ENCODE measurements at regions not wholly inside any gene's neighbourhood (a gene's known extent, or its start where the extent isn't known, plus 50 kb on each side); places are given as distances from the start of the nearest gene placed in this dataset.

- peaks cover 3% of the 10 kb centered on the region for H3K9me3 Mint-ChIP-seq (ENCODE audit: low read depth, unreplicated experiment)
- H3K4me3 Mint-ChIP-seq (ENCODE audit: low read depth, unreplicated experiment), result no peak overlapping the region
- intact Hi-C loops (cut with micrococcal nuclease; ENCODE audit: unreplicated experiment), result no loop called here
- H3K4me1 Mint-ChIP-seq (ENCODE audit: low read depth, unreplicated experiment), result no peaks in the 10 kb centered on the region
- no peaks in the 10 kb centered on the region for H3K36me3 Mint-ChIP-seq (ENCODE audit: insufficient read depth, unreplicated experiment)
- CTCF ChIA-PET, result interaction anchor here (0.7 kb wide), 1 partner anchor 437 kb away, joined by 3 read pairs; no protein-coding TSS in a partner anchor
- no peak for DNase-seq
- TF ChIP-seq CTCF (IDR thresholded peaks at IDR 0.05; ENCODE audit: unreplicated experiment), result no peak
- H3K27me3 Mint-ChIP-seq (ENCODE audit: unreplicated experiment), result peaks cover 63% of the 10 kb centered on the region
- H3K27ac Mint-ChIP-seq (ENCODE audit: unreplicated experiment), result no peak overlapping the region
- BruUV-seq (replicated peaks), result no TSS peak
Observed at GRCh38 chr9:99567436-99567835, 254.2 kb upstream of the NR4A3 start.

GRCh38 chr9:99569840-99570239 is 251.8 kb upstream of the NR4A3 start:
- DNase-seq, result no peak
- Mint-ChIP-seq H3K27me3 (ENCODE audit: unreplicated experiment) (peaks cover 85% of the 10 kb centered on the region), H3K4me1 (ENCODE audit: low read depth, unreplicated experiment) (no peaks in the 10 kb centered on the region), H3K27ac (ENCODE audit: unreplicated experiment) (no peak overlapping the region), H3K4me3 (ENCODE audit: low read depth, unreplicated experiment) (no peak overlapping the region), H3K36me3 (ENCODE audit: insufficient read depth, unreplicated experiment) (no peaks in the 10 kb centered on the region), H3K9me3 (ENCODE audit: low read depth, unreplicated experiment) (peaks cover 3% of the 10 kb centered on the region)
- CTCF ChIA-PET, result no interaction called here
- intact Hi-C loops (cut with micrococcal nuclease; ENCODE audit: unreplicated experiment), result no loop called here
- no TSS peak for BruUV-seq (replicated peaks)
- no peak for TF ChIP-seq CTCF (IDR thresholded peaks at IDR 0.05; ENCODE audit: unreplicated experiment)

- Mint-ChIP-seq H3K27me3 (ENCODE audit: unreplicated experiment) (peaks cover 67% of the 10 kb centered on the region), H3K36me3 (ENCODE audit: insufficient read depth, unreplicated experiment) (no peaks in the 10 kb centered on the region), H3K4me3 (ENCODE audit: low read depth, unreplicated experiment) (no peak overlapping the region), H3K9me3 (ENCODE audit: low read depth, unreplicated experiment) (peaks cover under 1% of the 10 kb centered on the region), H3K4me1 (ENCODE audit: low read depth, unreplicated experiment) (no peaks in the 10 kb centered on the region), H3K27ac (ENCODE audit: unreplicated experiment) (no peak overlapping the region)
- no peak for TF ChIP-seq CTCF (IDR thresholded peaks at IDR 0.05; ENCODE audit: unreplicated experiment)
- CTCF ChIA-PET, result no interaction called here
- no peak for DNase-seq
- intact Hi-C loops (cut with micrococcal nuclease; ENCODE audit: unreplicated experiment), result no loop called here
- BruUV-seq (replicated peaks), result no TSS peak
Observed at GRCh38 chr9:99572567-99572966, 249.1 kb upstream of the NR4A3 start.

GRCh38 chr9:99573085-99573484 is 248.6 kb upstream of the NR4A3 start:
- H3K4me1 Mint-ChIP-seq (ENCODE audit: low read depth, unreplicated experiment), result no peaks in the 10 kb centered on the region
- H3K4me3 Mint-ChIP-seq (ENCODE audit: low read depth, unreplicated experiment), result no peak overlapping the region
- CTCF ChIA-PET, result no interaction called here
- BruUV-seq (replicated peaks), result no TSS peak
- H3K9me3 Mint-ChIP-seq (ENCODE audit: low read depth, unreplicated experiment), result no peaks in the 10 kb centered on the region
- intact Hi-C loops (cut with micrococcal nuclease; ENCODE audit: unreplicated experiment), result no loop called here
- TF ChIP-seq CTCF (IDR thresholded peaks at IDR 0.05; ENCODE audit: unreplicated experiment), result no peak
- no peak overlapping the region for H3K27ac Mint-ChIP-seq (ENCODE audit: unreplicated experiment)
- no peaks in the 10 kb centered on the region for H3K36me3 Mint-ChIP-seq (ENCODE audit: insufficient read depth, unreplicated experiment)
- H3K27me3 Mint-ChIP-seq (ENCODE audit: unreplicated experiment), result peaks cover 62% of the 10 kb centered on the region
- DNase-seq, result no peak

GRCh38 chr9:99573886-99574285 is 247.8 kb upstream of the NR4A3 start:
- no peak for DNase-seq
- H3K27me3 Mint-ChIP-seq (ENCODE audit: unreplicated experiment), result peaks cover 55% of the 10 kb centered on the region
- H3K27ac Mint-ChIP-seq (ENCODE audit: unreplicated experiment), result no peak overlapping the region
- BruUV-seq (replicated peaks), result no TSS peak
- no peak overlapping the region for H3K4me3 Mint-ChIP-seq (ENCODE audit: low read depth, unreplicated experiment)
- H3K4me1 Mint-ChIP-seq (ENCODE audit: low read depth, unreplicated experiment), result no peaks in the 10 kb centered on the region
- intact Hi-C loops (cut with micrococcal nuclease; ENCODE audit: unreplicated experiment), result no loop called here
- CTCF ChIA-PET, result no interaction called here
- no peaks in the 10 kb centered on the region for H3K9me3 Mint-ChIP-seq (ENCODE audit: low read depth, unreplicated experiment)
- H3K36me3 Mint-ChIP-seq (ENCODE audit: insufficient read depth, unreplicated experiment), result no peaks in the 10 kb centered on the region
- no peak for TF ChIP-seq CTCF (IDR thresholded peaks at IDR 0.05; ENCODE audit: unreplicated experiment)
